ENCODE measurements at regions not wholly inside any gene's neighbourhood (a gene's known extent, or its start where the extent isn't known, plus 50 kb on each side); places are given as distances from the start of the nearest gene placed in this dataset.

DNA sequence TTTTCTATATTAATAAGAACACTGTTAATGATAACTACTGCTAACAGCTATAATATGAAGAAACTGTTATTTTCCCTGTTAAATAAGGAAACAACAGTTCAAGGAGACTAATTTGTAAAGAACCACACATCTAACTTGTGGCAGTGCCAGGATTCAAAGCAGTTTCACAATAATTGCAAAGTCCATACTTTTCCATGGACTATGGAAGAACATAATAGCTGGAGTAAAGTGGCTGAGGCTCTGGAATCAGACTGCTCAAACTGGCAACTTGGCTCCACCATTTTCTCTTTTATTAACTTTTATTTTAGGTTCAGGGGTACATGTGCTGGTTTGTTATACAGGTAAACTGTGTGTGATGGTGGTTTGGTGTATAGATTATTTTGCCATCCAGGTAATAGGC, 393.7 kb upstream of the CPEB2 start:
- Histone ChIP-seq H3K27ac (ENCODE audit: low read depth in 2 of 2, low read length in 1 of 2) (no peak overlapping the region), H3K79me2 (ENCODE audit: insufficient read depth) (no peaks in the 10 kb centered on the region), H3K36me3 (replicated peaks in 1 of 2; ENCODE audit: control insufficient read depth in 1 of 2, insufficient read depth in 2 of 2, low read length in 1 of 2) (no peaks in the 10 kb centered on the region), H3F3A (replicated peaks; ENCODE audit: insufficient read depth) (no peaks in the 10 kb centered on the region), H3K4me3 (ENCODE audit: low read depth in 2 of 2, low read length in 1 of 2) (no peak overlapping the region), H3K4me1 (ENCODE audit: control insufficient read depth in 1 of 2, insufficient read depth in 2 of 2, low read depth in 1 of 2, low read length in 1 of 2) (no peaks in the 10 kb centered on the region; a peak in 1 of 4 replicates), H3K4me2 (no peak overlapping the region), H2AFZ (ENCODE audit: low read depth) (no peak overlapping the region), H4K20me1 (ENCODE audit: insufficient read depth) (no peaks in the 10 kb centered on the region), H3K9ac (no peak overlapping the region), H3K9me2 (no peaks in the 10 kb centered on the region), H3K9me3 (no peaks in the 10 kb centered on the region), H3K27me3 (ENCODE audit: insufficient read depth) (no peaks in the 10 kb centered on the region)
- POLR2A ChIA-PET: no interaction called here
- no peak for DNase-seq
- CTCF ChIA-PET: interaction anchor here (0.7 kb wide), 1 partner anchor 11 kb away, joined by 3 read pairs; no protein-coding TSS in a partner anchor
- no peak for TF ChIP-seq FOSL2 (IDR thresholded peaks at IDR 0.05; ENCODE audit: borderline replicate concordance, low read depth)
- TF ChIP-seq, protein P1, sequence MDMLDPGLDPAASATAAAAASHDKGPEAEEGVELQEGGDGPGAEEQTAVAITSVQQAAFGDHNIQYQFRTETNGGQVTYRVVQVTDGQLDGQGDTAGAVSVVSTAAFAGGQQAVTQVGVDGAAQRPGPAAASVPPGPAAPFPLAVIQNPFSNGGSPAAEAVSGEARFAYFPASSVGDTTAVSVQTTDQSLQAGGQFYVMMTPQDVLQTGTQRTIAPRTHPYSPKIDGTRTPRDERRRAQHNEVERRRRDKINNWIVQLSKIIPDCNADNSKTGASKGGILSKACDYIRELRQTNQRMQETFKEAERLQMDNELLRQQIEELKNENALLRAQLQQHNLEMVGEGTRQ (IDR thresholded peaks at IDR 0.05; ENCODE audit: borderline replicate concordance, low read depth, low read length): no peak
- no peak for TF ChIP-seq FOXM1 (IDR thresholded peaks at IDR 0.05; ENCODE audit: low read depth)
- no peak for TF ChIP-seq NRF1 (IDR thresholded peaks at IDR 0.05; ENCODE audit: low read depth, low read length)
- TF ChIP-seq YY1 (IDR thresholded peaks at IDR 0.05; ENCODE audit: low read depth): no peak
- TF ChIP-seq SMC3 (IDR thresholded peaks at IDR 0.05; ENCODE audit: low read depth, low read length): no peak
- TF ChIP-seq TEAD4 (IDR thresholded peaks at IDR 0.05; ENCODE audit: borderline replicate concordance, insufficient read depth): no peak
- TF ChIP-seq JUND (IDR thresholded peaks at IDR 0.05): no peak
- TF ChIP-seq RFX5 (IDR thresholded peaks at IDR 0.05; ENCODE audit: low read length): no peak
- no peak for TF ChIP-seq MXI1 (IDR thresholded peaks at IDR 0.05; ENCODE audit: low read depth, low read length)
- TF ChIP-seq CHD2 (IDR thresholded peaks at IDR 0.05; ENCODE audit: low read length, partially characterized antibody): no peak
- TF ChIP-seq TCF12 (IDR thresholded peaks at IDR 0.05): no peak
- TF ChIP-seq RCOR1 (IDR thresholded peaks at IDR 0.05; ENCODE audit: low read length): no peak
- no peak for TF ChIP-seq MEF2A (IDR thresholded peaks at IDR 0.05; ENCODE audit: borderline replicate concordance, low read depth)
- TF ChIP-seq GABPA (IDR thresholded peaks at IDR 0.05; ENCODE audit: low read depth): no peak

DNA sequence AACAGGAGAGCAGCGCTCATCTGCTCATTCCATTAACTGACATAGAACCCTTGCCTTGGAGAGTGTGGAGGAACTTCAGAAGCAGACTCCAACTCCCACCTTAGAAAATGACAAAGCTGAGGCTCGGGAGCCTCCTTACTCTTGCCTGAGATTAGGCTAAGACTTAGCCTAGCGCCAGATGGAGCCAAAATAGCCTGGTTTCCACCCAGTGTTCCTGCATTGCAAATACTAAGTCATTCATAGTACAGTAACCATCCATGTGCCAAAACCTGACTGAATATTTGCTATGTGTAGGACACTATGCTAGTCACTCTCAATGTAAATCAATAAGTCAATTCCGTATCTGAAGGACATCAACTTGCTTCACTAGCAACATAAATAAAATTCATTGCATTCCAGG, 387.4 kb upstream of the CPEB2 start:
- no peak overlapping the region for H3K9ac ChIP-seq
- H2AFZ ChIP-seq (ENCODE audit: low read depth): no peak overlapping the region
- DNase-seq: no peak
- H3K79me2 ChIP-seq (ENCODE audit: insufficient read depth): no peaks in the 10 kb centered on the region
- H4K20me1 ChIP-seq (ENCODE audit: insufficient read depth): no peaks in the 10 kb centered on the region
- no peaks in the 10 kb centered on the region for H3K27me3 ChIP-seq (ENCODE audit: insufficient read depth)
- no peak overlapping the region for H3K4me2 ChIP-seq
- TF ChIP-seq GATA2 (CRISPR knock-in tag; IDR thresholded peaks at IDR 0.05) (no peak), JUND (IDR thresholded peaks at IDR 0.05) (no peak), TAF1 (IDR thresholded peaks at IDR 0.05; ENCODE audit: borderline replicate concordance, low read depth, low read length) (no peak), FOSL2 (IDR thresholded peaks at IDR 0.05; ENCODE audit: borderline replicate concordance, low read depth) (no peak), ELF1 (IDR thresholded peaks at IDR 0.05) (no peak), YY1 (IDR thresholded peaks at IDR 0.05; ENCODE audit: low read depth) (no peak), MXI1 (IDR thresholded peaks at IDR 0.05; ENCODE audit: low read depth, low read length) (no peak)
- TF ChIP-seq, protein P2, sequence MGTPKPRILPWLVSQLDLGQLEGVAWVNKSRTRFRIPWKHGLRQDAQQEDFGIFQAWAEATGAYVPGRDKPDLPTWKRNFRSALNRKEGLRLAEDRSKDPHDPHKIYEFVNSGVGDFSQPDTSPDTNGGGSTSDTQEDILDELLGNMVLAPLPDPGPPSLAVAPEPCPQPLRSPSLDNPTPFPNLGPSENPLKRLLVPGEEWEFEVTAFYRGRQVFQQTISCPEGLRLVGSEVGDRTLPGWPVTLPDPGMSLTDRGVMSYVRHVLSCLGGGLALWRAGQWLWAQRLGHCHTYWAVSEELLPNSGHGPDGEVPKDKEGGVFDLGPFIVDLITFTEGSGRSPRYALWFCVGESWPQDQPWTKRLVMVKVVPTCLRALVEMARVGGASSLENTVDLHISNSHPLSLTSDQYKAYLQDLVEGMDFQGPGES (IDR thresholded peaks at IDR 0.05; ENCODE audit: low read depth, low read length): no peak
- TF ChIP-seq, protein P3, sequence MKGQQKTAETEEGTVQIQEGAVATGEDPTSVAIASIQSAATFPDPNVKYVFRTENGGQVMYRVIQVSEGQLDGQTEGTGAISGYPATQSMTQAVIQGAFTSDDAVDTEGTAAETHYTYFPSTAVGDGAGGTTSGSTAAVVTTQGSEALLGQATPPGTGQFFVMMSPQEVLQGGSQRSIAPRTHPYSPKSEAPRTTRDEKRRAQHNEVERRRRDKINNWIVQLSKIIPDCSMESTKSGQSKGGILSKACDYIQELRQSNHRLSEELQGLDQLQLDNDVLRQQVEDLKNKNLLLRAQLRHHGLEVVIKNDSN (IDR thresholded peaks at IDR 0.05; ENCODE audit: borderline replicate concordance, low read depth): no peak
- TF ChIP-seq, protein P1 (IDR thresholded peaks at IDR 0.05; ENCODE audit: borderline replicate concordance, low read depth, low read length): no peak
- H3K9me3 ChIP-seq: no peaks in the 10 kb centered on the region
- H3K27ac ChIP-seq (ENCODE audit: low read depth in 2 of 2, low read length in 1 of 2): no peak overlapping the region
- H3K4me3 ChIP-seq (ENCODE audit: low read depth in 2 of 2, low read length in 1 of 2): no peak overlapping the region
- ChIA-PET CTCF (no interaction called here), POLR2A (no interaction called here)
- no peaks in the 10 kb centered on the region for H3K4me1 ChIP-seq (ENCODE audit: control insufficient read depth in 1 of 2, insufficient read depth in 2 of 2, low read depth in 1 of 2, low read length in 1 of 2)
- no peaks in the 10 kb centered on the region for H3K9me2 ChIP-seq
- no peaks in the 10 kb centered on the region for H3K36me3 ChIP-seq (replicated peaks in 1 of 2; ENCODE audit: control insufficient read depth in 1 of 2, insufficient read depth in 2 of 2, low read length in 1 of 2)
- WGBS (ENCODE audit: low lambda C conversion rate): 23% methylated on average over 4 of the region's 4 CpGs
- no peaks in the 10 kb centered on the region for H3F3A ChIP-seq (replicated peaks; ENCODE audit: insufficient read depth)

Measured in SK-N-SH (cell line).